ENCODE measurements at regions not wholly inside any gene's neighbourhood (a gene's known extent, or its start where the extent isn't known, plus 50 kb on each side); places are given as distances from the start of the nearest gene placed in this dataset.

DNA sequence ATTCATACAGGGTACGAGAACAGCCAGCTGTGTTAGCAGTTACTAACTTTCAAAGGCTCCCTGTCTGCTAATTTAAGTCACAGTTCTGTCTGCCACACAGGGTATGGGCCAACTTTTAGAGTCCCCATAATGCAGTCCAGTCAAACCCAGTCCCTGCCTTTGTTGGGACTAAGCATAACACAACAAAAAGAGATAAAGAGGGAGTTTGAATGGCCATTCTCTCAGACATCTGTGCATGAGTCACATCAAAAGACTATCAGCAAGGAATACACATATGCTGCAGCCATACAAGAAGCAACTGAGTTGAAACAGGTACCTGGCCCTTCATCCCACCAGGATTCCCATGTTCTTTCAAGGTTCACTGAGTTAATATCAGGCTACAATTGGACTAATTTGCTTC, 744.5 kb upstream of the C9orf72 start:
- H3K36me3 Mint-ChIP-seq (ENCODE audit: low read depth): no peaks in the 10 kb centered on the region
- TF ChIP-seq, protein P1, sequence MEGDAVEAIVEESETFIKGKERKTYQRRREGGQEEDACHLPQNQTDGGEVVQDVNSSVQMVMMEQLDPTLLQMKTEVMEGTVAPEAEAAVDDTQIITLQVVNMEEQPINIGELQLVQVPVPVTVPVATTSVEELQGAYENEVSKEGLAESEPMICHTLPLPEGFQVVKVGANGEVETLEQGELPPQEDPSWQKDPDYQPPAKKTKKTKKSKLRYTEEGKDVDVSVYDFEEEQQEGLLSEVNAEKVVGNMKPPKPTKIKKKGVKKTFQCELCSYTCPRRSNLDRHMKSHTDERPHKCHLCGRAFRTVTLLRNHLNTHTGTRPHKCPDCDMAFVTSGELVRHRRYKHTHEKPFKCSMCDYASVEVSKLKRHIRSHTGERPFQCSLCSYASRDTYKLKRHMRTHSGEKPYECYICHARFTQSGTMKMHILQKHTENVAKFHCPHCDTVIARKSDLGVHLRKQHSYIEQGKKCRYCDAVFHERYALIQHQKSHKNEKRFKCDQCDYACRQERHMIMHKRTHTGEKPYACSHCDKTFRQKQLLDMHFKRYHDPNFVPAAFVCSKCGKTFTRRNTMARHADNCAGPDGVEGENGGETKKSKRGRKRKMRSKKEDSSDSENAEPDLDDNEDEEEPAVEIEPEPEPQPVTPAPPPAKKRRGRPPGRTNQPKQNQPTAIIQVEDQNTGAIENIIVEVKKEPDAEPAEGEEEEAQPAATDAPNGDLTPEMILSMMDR (IDR thresholded peaks at IDR 0.05; ENCODE audit: unreplicated experiment in 3 of 3): no peak
- H3K4me3 Mint-ChIP-seq: no peak overlapping the region
- no peaks in the 10 kb centered on the region for H3K4me1 Mint-ChIP-seq
- H3K27ac Mint-ChIP-seq: no peak overlapping the region
- H3K9me3 Mint-ChIP-seq: no peaks in the 10 kb centered on the region
- H3K27me3 Mint-ChIP-seq (ENCODE audit: low read depth): no peaks in the 10 kb centered on the region

DNA sequence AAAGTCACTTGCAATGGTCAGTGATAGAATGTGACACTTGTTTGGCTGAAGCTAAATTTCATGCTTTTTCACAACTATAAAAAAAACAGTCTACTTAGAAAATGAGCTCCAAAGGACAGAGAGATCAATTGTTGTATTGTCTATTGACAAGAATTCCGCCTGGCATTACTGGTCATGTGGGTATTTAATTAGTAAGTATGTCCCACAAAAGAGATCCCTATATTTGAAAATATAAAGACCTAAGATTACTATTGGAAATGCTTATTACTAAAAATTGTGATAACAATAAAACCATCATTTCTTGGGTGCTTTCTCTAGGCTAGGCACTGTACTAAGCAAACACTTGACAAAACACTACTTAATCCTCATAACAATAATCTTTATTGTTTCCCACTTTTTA, 745.2 kb upstream of the C9orf72 start:
- Mint-ChIP-seq H3K27me3 (ENCODE audit: low read depth) (no peaks in the 10 kb centered on the region), H3K4me3 (no peak overlapping the region), H3K27ac (no peak overlapping the region), H3K9me3 (no peaks in the 10 kb centered on the region), H3K4me1 (no peaks in the 10 kb centered on the region), H3K36me3 (ENCODE audit: low read depth) (no peaks in the 10 kb centered on the region)
- TF ChIP-seq, protein P1 (IDR thresholded peaks at IDR 0.05; ENCODE audit: unreplicated experiment in 3 of 3): no peak

DNA sequence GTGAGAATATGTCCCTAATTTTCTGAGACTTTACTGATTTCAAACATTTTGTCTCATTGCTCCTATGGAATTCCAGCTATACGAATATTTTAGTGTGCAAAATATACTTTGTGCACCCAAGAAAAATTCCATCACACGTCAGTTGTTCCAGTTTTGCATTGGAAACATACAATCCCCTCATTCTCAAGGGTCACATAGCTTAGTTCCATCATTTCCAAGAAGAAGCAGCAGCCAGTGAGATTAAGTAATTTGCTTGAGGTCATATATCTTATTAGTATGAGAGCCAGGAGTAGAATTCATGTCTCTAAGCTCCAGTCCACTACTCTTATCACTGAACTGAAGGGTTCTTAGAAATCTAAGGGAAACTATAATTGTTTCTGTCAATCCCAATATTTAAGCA, 746.7 kb upstream of the C9orf72 start:
- no peak overlapping the region for H3K4me3 Mint-ChIP-seq
- no peak overlapping the region for H3K27ac Mint-ChIP-seq
- no peaks in the 10 kb centered on the region for H3K36me3 Mint-ChIP-seq (ENCODE audit: low read depth)
- TF ChIP-seq, protein P1 (IDR thresholded peaks at IDR 0.05; ENCODE audit: unreplicated experiment in 3 of 3): no peak
- no peaks in the 10 kb centered on the region for H3K9me3 Mint-ChIP-seq
- H3K27me3 Mint-ChIP-seq (ENCODE audit: low read depth): no peaks in the 10 kb centered on the region
- no peaks in the 10 kb centered on the region for H3K4me1 Mint-ChIP-seq

DNA sequence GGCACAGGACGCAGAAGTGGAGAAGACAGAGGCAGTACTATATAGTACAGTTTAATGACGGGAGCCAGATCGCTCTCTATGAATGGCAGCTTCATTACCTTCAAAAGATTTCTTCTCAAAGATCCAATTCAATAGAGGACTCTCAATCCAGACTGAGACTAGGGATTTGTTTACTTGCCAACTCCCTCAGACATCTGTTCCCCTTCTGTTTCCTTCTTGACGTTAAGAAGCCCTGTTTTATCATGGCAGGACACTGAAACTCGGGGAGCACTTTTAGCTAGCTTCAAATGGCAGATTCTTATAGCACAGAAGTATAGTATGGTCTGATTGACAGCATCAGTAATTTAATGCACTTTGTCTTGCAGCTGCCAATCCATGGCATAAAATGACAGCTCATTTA, 747.3 kb upstream of the C9orf72 start:
- Mint-ChIP-seq H3K36me3 (ENCODE audit: low read depth) (no peaks in the 10 kb centered on the region), H3K4me3 (no peak overlapping the region), H3K27ac (no peak overlapping the region), H3K4me1 (no peaks in the 10 kb centered on the region), H3K9me3 (no peaks in the 10 kb centered on the region), H3K27me3 (ENCODE audit: low read depth) (no peaks in the 10 kb centered on the region)
- TF ChIP-seq, protein P1 (IDR thresholded peaks at IDR 0.05; ENCODE audit: unreplicated experiment in 3 of 3): no peak

DNA sequence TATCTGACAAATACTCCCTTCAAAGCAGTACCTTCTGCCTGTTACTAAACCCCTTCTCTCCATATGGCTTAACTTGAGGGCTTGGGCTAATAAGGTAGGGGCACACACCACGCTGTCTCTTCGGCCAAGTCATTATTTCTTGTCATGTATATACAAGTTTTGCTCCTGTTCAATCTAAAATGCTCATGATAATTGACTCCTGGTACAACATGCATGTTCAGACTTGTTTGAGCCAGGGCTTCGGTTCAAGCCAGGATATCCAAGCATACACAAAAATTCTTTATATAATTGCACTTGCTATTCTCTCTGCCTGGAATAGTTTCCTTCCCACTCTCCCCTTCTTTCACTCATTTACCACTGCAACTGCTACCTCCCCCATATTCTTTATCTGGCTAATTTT, 756.0 kb upstream of the C9orf72 start:
- no peaks in the 10 kb centered on the region for H3K9me3 Mint-ChIP-seq
- H3K4me1 Mint-ChIP-seq: no peaks in the 10 kb centered on the region
- no peak overlapping the region for H3K4me3 Mint-ChIP-seq
- no peak overlapping the region for H3K27ac Mint-ChIP-seq
- TF ChIP-seq, protein P1 (IDR thresholded peaks at IDR 0.05; ENCODE audit: unreplicated experiment in 3 of 3): no peak
- H3K36me3 Mint-ChIP-seq (ENCODE audit: low read depth): no peaks in the 10 kb centered on the region
- no peaks in the 10 kb centered on the region for H3K27me3 Mint-ChIP-seq (ENCODE audit: low read depth)

DNA sequence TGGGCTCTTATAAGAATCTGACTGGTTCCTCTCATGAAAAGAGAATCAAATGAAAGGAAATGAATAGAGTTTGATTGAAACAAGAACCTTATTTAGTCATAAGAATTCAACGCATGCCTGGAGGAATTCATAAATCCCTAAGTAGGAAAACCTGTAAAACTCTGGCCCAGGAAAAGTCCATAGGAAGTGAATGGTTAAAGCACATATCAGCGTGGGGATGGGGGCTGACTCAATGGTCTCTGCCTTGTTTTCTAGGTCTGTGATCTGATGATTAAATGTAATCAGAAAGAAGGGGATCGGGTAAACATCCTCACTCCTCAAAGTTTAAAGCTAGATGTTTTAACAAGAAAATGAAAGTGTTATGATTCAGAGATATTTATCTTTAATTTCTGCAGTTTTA, 759.4 kb upstream of the C9orf72 start:
- Mint-ChIP-seq H3K36me3 (ENCODE audit: low read depth) (no peaks in the 10 kb centered on the region), H3K27ac (no peak overlapping the region), H3K4me1 (no peaks in the 10 kb centered on the region), H3K9me3 (no peaks in the 10 kb centered on the region), H3K27me3 (ENCODE audit: low read depth) (no peaks in the 10 kb centered on the region), H3K4me3 (no peak overlapping the region)
- TF ChIP-seq, protein P1 (IDR thresholded peaks at IDR 0.05; ENCODE audit: unreplicated experiment in 3 of 3): no peak
